Activated B cell treated with CpG ODN at 0.5 μM for 24 hours (primary cell): ENCODE measurements at regions not wholly inside any gene's neighbourhood (a gene's known extent, or its start where the extent isn't known, plus 50 kb on each side); places are given as distances from the start of the nearest gene placed in this dataset.

Experiments
- ATAC-seq: fragments of 200-7000 bp; cut with Tn5 transposase; one replicate; pipeline ENCODE4 v1.10.0; 2021; ENCODE audit warnings: low read depth, mild to moderate bottlenecking, moderate library complexity
- CTCF ChIA-PET: fragments of 350-600 bp; sonication (Branson Sonifier 250); formaldehyde crosslinking; loops from one replicate; lab custom pipeline; 2021; ENCODE audit warnings: antibody characterized with exemption; lab: Charles Lee
- POLR2A ChIA-PET: fragments of 350-600 bp; sonication (Branson Sonifier 250); formaldehyde crosslinking; loops from one replicate; lab custom pipeline; 2021; ENCODE audit warnings: antibody characterized with exemption; lab: Charles Lee
- DNase-seq: peaks from one replicate; pipeline ENCODE4 v3.0.0; 2022
- H3K27ac Mint-ChIP-seq: one replicate; pipeline ENCODE4 v1.8.0; 2020; ENCODE audit warnings: mixed read lengths
- H3K27me3 Mint-ChIP-seq: one replicate; pipeline ENCODE4 v1.8.0; 2021; ENCODE audit warnings: mixed read lengths
- H3K36me3 Mint-ChIP-seq: one replicate; pipeline ENCODE4 v1.8.0; 2021; ENCODE audit warnings: low read depth, mixed read lengths
- H3K4me1 Mint-ChIP-seq: one replicate; pipeline ENCODE4 v1.8.0; 2021; ENCODE audit warnings: mixed read lengths
- H3K4me3 Mint-ChIP-seq: one replicate; pipeline ENCODE4 v1.8.0; 2020; ENCODE audit warnings: mild to moderate bottlenecking, mixed read lengths
- H3K9me3 Mint-ChIP-seq: one replicate; pipeline ENCODE4 v1.8.0; 2020; ENCODE audit warnings: mixed read lengths
- intact Hi-C: fragments of 100-400 bp; cut with micrococcal nuclease; formaldehyde crosslinking; loops from one replicate; pipeline ENCODE4 v1.15.1; 2024
- TF ChIP-seq, protein P1 (sequence below): fragments of 200-600 bp; IDR thresholded peaks from one replicate; pipeline ENCODE4 v1.8.0; 2022; ENCODE audit warnings: antibody characterized with exemption, mild to moderate bottlenecking

DNA sequence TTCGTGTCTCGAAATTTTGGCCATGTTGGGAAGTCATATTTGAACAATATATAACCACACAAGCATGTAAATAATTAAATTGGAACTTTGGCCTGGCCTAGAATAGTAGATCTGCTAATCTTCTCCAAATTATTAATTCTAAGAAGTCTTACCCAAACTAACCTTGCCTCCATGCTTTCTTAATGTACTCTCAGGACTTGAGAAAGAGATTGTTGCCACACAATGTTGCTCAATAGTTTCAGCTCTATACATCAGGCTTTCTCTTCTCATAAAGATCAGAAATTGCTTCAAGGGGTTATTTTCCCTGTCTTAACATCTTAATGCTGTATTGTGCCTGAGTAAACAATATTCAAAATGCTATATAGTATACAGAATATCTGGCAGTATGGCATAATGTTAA is 202.7 kb upstream of the LRIG1 start:
- ChIA-PET POLR2A (no interaction called here), CTCF (no interaction called here)
- no peaks in the 10 kb centered on the region for H3K4me1 Mint-ChIP-seq
- intact Hi-C loops, result no loop called here
- DNase-seq (no peak), ATAC-seq (no peak)
- no peak overlapping the region for H3K4me3 Mint-ChIP-seq
- TF ChIP-seq, protein P1, sequence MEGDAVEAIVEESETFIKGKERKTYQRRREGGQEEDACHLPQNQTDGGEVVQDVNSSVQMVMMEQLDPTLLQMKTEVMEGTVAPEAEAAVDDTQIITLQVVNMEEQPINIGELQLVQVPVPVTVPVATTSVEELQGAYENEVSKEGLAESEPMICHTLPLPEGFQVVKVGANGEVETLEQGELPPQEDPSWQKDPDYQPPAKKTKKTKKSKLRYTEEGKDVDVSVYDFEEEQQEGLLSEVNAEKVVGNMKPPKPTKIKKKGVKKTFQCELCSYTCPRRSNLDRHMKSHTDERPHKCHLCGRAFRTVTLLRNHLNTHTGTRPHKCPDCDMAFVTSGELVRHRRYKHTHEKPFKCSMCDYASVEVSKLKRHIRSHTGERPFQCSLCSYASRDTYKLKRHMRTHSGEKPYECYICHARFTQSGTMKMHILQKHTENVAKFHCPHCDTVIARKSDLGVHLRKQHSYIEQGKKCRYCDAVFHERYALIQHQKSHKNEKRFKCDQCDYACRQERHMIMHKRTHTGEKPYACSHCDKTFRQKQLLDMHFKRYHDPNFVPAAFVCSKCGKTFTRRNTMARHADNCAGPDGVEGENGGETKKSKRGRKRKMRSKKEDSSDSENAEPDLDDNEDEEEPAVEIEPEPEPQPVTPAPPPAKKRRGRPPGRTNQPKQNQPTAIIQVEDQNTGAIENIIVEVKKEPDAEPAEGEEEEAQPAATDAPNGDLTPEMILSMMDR, result no peak
- H3K27me3 Mint-ChIP-seq, result peaks cover 1% of the 10 kb centered on the region
- no peaks in the 10 kb centered on the region for H3K36me3 Mint-ChIP-seq
- H3K9me3 Mint-ChIP-seq, result no peaks in the 10 kb centered on the region
- no peak overlapping the region for H3K27ac Mint-ChIP-seq

DNA sequence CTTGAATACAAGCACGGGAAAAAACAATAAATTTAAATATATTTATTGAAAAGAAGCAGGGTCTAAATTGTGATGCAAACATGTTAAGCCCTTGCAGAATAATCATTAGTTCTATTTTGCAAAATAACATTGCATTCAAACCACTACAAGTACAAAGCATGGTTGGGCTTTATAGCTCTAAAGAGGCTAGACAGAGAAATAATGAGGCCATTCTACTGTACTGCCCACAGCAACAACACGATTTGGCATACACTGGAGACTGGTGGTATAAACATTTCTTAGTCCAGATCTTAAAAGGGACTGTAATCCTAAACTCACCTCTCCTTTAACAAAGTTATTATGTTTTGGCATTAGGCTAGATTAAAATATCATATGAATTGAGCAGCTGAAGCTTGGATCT is 204.3 kb upstream of the LRIG1 start:
- Mint-ChIP-seq H3K9me3 (no peaks in the 10 kb centered on the region), H3K36me3 (no peaks in the 10 kb centered on the region), H3K27me3 (peaks cover 2% of the 10 kb centered on the region), H3K4me3 (no peak overlapping the region), H3K4me1 (no peaks in the 10 kb centered on the region), H3K27ac (no peak overlapping the region)
- CTCF ChIA-PET, result no interaction called here
- intact Hi-C loops, result no loop called here
- ATAC-seq (no peak), DNase-seq (no peak)
- POLR2A ChIA-PET, result no interaction called here
- TF ChIP-seq, protein P1, result no peak

DNA sequence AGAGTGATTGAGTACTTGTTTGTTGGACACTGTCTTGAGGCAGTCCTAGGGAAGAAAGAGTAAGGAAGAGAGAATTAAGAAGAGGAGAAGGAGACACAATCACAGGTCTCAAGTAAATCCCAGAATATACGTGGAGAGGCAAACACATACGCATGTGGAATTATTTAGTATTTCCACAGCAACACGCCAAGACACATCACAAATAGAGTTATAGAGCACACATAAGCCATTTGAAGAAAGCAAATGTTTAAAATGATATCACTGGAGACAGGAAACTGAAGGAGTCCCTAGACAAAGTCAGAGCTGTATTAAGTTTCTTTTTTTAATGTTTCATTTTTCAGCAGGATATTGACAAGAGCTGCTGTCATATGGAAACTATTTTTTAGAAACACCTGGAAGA is 206.1 kb upstream of the LRIG1 start:
- ChIA-PET CTCF (no interaction called here), POLR2A (no interaction called here)
- peaks cover 2% of the 10 kb centered on the region for H3K27me3 Mint-ChIP-seq
- H3K27ac Mint-ChIP-seq, result no peak overlapping the region
- H3K36me3 Mint-ChIP-seq, result no peaks in the 10 kb centered on the region
- no peak for ATAC-seq
- no peaks in the 10 kb centered on the region for H3K4me1 Mint-ChIP-seq
- no peak for DNase-seq
- TF ChIP-seq, protein P1, result no peak
- H3K9me3 Mint-ChIP-seq, result no peaks in the 10 kb centered on the region
- H3K4me3 Mint-ChIP-seq, result no peak overlapping the region
- intact Hi-C loops, result no loop called here

DNA sequence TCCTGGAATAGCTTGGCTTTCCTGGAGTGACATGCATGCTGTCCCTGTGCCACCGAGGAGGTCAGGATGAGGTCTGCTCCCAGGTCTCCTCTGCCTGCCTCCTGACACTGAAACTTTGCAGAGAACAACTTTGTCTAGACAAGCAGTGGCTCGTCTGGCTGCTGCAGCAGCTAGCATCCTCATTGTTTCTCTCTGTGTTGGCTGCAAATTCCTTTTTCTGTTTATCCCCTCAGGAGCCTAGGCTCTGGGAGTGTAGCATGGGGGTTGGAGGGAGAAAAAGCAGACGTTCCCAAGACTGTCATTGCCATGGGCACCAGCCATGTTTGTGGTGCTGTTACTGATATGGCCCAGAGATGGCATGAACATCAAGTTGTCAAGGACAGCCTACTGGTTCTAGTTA is 208.7 kb upstream of the LRIG1 start:
- intact Hi-C loops, result no loop called here
- H3K4me3 Mint-ChIP-seq, result no peak overlapping the region
- DNase-seq (no peak), ATAC-seq (no peak)
- no peaks in the 10 kb centered on the region for H3K4me1 Mint-ChIP-seq
- POLR2A ChIA-PET, result no interaction called here
- no peaks in the 10 kb centered on the region for H3K9me3 Mint-ChIP-seq
- CTCF ChIA-PET, result no interaction called here
- TF ChIP-seq, protein P1, result no peak
- no peak overlapping the region for H3K27ac Mint-ChIP-seq
- H3K27me3 Mint-ChIP-seq, result peaks cover 2% of the 10 kb centered on the region
- H3K36me3 Mint-ChIP-seq, result no peaks in the 10 kb centered on the region

DNA sequence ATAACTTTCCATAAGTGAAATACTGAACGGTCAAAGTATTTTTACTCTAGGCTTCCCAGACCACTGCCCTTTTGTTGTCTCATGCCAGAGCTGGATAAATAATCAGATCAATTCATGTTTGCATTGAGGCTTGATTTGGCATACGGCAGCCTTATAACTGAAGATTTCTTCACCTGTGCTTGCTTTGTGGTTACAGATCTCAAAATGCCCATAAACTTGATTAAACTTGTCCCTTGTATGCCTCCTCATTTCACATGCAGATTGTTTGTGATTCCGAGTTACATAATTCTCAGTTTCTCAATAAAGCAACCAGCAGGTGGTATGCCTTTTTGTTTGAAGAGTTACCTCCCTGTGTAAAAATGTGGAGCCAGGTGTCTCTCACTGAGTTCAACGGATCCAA is 211.4 kb upstream of the LRIG1 start:
- DNase-seq, result no peak
- no peak for ATAC-seq
- CTCF ChIA-PET, result no interaction called here
- intact Hi-C loops, result no loop called here
- POLR2A ChIA-PET, result no interaction called here
- Mint-ChIP-seq H3K27ac (no peak overlapping the region), H3K27me3 (peaks cover 2% of the 10 kb centered on the region), H3K9me3 (no peaks in the 10 kb centered on the region), H3K4me1 (no peaks in the 10 kb centered on the region), H3K4me3 (no peak overlapping the region), H3K36me3 (no peaks in the 10 kb centered on the region)
- TF ChIP-seq, protein P1, result no peak
